ENCODE measurements at regions not wholly inside any gene's neighbourhood (a gene's known extent, or its start where the extent isn't known, plus 50 kb on each side); places are given as distances from the start of the nearest gene placed in this dataset.

DNA sequence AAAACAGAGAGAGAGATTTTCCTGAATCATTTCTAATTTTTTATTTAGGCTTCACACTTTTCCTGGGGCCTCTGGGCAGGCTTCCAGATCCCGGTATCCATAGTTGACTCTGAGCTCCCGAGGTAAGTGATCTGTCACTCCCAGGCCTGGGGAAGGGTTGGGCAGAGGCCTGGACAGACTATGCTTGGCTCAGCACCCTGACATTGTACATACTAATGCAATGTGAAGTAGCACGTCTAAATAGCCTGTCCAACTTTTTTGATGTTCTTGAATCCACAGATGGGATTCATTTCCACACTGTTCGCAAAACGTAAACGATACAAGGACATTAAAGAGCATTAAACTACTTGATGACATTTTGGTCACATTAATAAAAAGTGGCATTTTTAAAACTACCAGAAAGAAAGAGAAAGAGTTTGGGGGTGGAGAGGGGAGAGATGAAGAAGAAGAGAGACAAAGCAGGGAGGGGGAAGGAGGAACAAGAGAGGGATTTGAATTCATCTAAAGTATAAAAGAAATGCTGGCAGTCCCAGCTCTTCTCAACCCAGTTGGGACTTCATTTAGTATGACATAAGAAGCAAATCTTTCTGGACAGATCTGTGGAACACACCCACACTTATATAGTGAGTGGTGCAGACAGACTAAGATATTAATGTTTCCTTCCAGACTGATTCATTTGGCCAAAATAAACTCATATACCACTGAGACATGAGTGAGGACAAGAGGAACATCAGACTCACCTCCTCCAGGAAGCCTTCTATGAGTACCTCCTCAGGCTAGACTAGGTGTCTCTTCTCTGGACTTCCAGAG lies 514.2 kb downstream of the SOX6 start:
- Histone ChIP-seq H3K4me1 (ENCODE audit: control insufficient read depth, insufficient read depth, low read length) (no peaks in the 10 kb centered on the region), H3K27me3 (ENCODE audit: control insufficient read depth, insufficient read depth, low read length) (no peaks in the 10 kb centered on the region), H3K27ac (ENCODE audit: low read length) (no peak overlapping the region), H3K36me3 (ENCODE audit: control insufficient read depth, insufficient read depth, low read length) (no peaks in the 10 kb centered on the region), H3K4me3 (ENCODE audit: low read length) (no peak overlapping the region), H3K9me3 (ENCODE audit: control insufficient read depth, insufficient read depth, low read length) (no peaks in the 10 kb centered on the region)
- intact Hi-C loops (cut with micrococcal nuclease): no loop called here
- no peak overlapping the region for H3K4me3 Mint-ChIP-seq
- peaks cover 0 to 4% of the 10 kb centered on the region in 2 donors for H3K9me3 Mint-ChIP-seq
- TF ChIP-seq, protein P1, sequence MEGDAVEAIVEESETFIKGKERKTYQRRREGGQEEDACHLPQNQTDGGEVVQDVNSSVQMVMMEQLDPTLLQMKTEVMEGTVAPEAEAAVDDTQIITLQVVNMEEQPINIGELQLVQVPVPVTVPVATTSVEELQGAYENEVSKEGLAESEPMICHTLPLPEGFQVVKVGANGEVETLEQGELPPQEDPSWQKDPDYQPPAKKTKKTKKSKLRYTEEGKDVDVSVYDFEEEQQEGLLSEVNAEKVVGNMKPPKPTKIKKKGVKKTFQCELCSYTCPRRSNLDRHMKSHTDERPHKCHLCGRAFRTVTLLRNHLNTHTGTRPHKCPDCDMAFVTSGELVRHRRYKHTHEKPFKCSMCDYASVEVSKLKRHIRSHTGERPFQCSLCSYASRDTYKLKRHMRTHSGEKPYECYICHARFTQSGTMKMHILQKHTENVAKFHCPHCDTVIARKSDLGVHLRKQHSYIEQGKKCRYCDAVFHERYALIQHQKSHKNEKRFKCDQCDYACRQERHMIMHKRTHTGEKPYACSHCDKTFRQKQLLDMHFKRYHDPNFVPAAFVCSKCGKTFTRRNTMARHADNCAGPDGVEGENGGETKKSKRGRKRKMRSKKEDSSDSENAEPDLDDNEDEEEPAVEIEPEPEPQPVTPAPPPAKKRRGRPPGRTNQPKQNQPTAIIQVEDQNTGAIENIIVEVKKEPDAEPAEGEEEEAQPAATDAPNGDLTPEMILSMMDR (IDR thresholded peaks at IDR 0.05): no peak
- H3K27ac Mint-ChIP-seq: no peak overlapping the region
- peaks cover 5 to 6% of the 10 kb centered on the region in 2 donors for H3K27me3 Mint-ChIP-seq (ENCODE audit: low read depth in 2 of 2)
- no peak for ATAC-seq
- H3K4me1 Mint-ChIP-seq: no peaks in the 10 kb centered on the region
- DNase-seq: no peak
- H3K36me3 Mint-ChIP-seq: no peaks in the 10 kb centered on the region
- 85% methylated on average over 5 of the region's 6 CpGs for WGBS (ENCODE audit: insufficient coverage)

DNA sequence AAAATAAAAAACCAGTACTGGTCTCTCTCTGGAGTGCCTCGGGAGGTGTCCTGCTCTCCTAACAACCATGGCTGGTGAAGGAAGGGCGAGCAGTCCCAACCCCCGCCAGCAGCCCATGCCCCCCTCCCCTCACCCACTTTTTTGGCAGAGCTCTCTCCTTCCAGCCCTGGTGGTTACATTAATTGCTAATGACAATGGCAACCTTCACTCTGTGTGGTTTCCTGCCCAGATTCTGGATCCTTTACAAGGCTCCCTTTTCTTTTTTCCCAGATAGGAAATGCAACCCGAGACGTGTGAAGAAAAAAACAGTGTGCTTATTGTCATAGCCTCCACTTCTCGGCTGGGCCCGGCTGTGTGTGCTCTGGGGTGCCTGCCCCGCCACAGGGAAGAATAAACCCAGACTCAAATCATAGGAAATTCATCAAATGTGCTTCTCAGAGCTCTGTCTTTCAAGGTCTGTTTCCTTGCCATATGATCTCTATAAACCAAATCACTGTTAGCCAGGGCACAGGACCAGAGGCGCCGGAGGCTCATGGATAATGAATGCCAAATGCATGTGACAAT lies 513.0 kb downstream of the SOX6 start:
- Histone ChIP-seq H3K4me1 (ENCODE audit: control insufficient read depth, insufficient read depth, low read length) (no peaks in the 10 kb centered on the region), H3K4me3 (ENCODE audit: low read length) (no peak overlapping the region), H3K36me3 (ENCODE audit: control insufficient read depth, insufficient read depth, low read length) (no peaks in the 10 kb centered on the region), H3K27me3 (ENCODE audit: control insufficient read depth, insufficient read depth, low read length) (no peaks in the 10 kb centered on the region), H3K27ac (ENCODE audit: low read length) (no peak overlapping the region), H3K9me3 (ENCODE audit: control insufficient read depth, insufficient read depth, low read length) (no peaks in the 10 kb centered on the region)
- TF ChIP-seq, protein P1 (IDR thresholded peaks at IDR 0.05): no peak
- WGBS (ENCODE audit: insufficient coverage): 37% methylated on average over 10 of the region's 10 CpGs
- peaks cover 5 to 6% of the 10 kb centered on the region in 2 donors for H3K27me3 Mint-ChIP-seq (ENCODE audit: low read depth in 2 of 2)
- H3K4me1 Mint-ChIP-seq: no peaks in the 10 kb centered on the region
- no peak for DNase-seq
- no peak overlapping the region for H3K4me3 Mint-ChIP-seq
- intact Hi-C loops (cut with micrococcal nuclease): no loop called here
- no peak for ATAC-seq
- peaks cover 0 to 2% of the 10 kb centered on the region in 2 donors for H3K9me3 Mint-ChIP-seq
- no peaks in the 10 kb centered on the region for H3K36me3 Mint-ChIP-seq
- H3K27ac Mint-ChIP-seq: no peak overlapping the region

DNA sequence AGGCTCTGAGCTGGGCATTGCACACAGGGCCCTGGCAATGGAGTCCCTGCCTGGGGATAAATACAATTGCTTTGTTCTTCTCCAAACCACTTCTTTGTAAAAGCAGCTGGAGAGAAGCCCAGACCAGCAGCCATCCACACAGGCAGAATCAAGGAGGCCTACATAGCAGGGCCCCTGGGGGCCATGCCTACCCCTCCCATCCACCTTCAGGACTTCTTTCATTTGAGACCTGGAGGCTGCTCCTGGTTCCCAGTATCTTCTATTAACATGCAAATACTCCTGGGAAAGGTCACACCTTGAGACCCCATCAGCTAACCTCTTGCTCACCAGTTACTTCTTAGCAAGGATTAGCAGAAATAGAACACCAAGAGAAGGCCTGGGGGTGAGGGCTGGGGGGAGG lies 511.1 kb downstream of the SOX6 start:
- Histone ChIP-seq H3K9me3 (ENCODE audit: control insufficient read depth, insufficient read depth, low read length) (no peaks in the 10 kb centered on the region), H3K4me1 (ENCODE audit: control insufficient read depth, insufficient read depth, low read length) (no peaks in the 10 kb centered on the region), H3K4me3 (ENCODE audit: low read length) (no peak overlapping the region), H3K27me3 (ENCODE audit: control insufficient read depth, insufficient read depth, low read length) (no peaks in the 10 kb centered on the region), H3K27ac (ENCODE audit: low read length) (no peak overlapping the region), H3K36me3 (ENCODE audit: control insufficient read depth, insufficient read depth, low read length) (no peaks in the 10 kb centered on the region)
- no peak for ATAC-seq
- TF ChIP-seq, protein P1 (IDR thresholded peaks at IDR 0.05): no peak
- Mint-ChIP-seq H3K9me3 (peaks cover 0 to 2% of the 10 kb centered on the region in 2 donors), H3K36me3 (no peaks in the 10 kb centered on the region), H3K27me3 (ENCODE audit: low read depth in 2 of 2) (peaks cover 5 to 6% of the 10 kb centered on the region in 2 donors), H3K4me1 (no peaks in the 10 kb centered on the region), H3K27ac (no peak overlapping the region), H3K4me3 (no peak overlapping the region)
- intact Hi-C loops (cut with micrococcal nuclease): no loop called here
- DNase-seq: no peak

Measured in natural killer cell (primary cell).